ENCODE measurements at regions not wholly inside any gene's neighbourhood (a gene's known extent, or its start where the extent isn't known, plus 50 kb on each side); places are given as distances from the start of the nearest gene placed in this dataset.
A peak's percentile ranks its signal among the peaks of the same experiment; 100 is the strongest.

DNA sequence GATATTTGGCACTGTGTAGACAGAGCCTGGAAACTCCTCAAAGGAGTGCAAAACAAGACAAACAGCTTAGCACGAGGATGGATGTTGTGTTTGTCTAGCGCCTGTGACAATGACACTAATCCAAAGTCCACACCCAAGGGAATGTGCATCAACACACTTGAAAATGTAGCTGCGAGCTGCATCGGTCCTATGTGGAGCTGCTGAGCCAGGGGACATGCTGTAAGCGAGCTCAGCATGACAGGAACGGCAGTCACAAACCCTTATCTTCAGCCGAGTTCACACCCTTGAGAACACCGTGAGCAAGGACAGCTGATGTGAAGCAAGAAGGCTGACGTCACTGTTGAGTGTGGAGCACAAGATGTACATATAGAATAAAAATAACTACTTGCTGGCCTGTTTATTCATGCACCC, 684.3 kb downstream of the QKI start:
- no peak overlapping the region for H3K4me3 ChIP-seq (ENCODE audit: extremely low read depth, insufficient read depth, low read length, poor library complexity, severe bottlenecking)
- peaks cover 5% of the 10 kb centered on the region for H3K9me3 ChIP-seq (ENCODE audit: control insufficient read depth, low read length)
- 74 to 82% methylated on average over 6 to 8 of the region's 9 CpGs for WGBS, 2 experiments (ENCODE audit: insufficient coverage in 2 of 2)
- H3K4me1 ChIP-seq (ENCODE audit: control insufficient read depth, insufficient read depth, low read length, poor library complexity, severe bottlenecking), result peaks cover 4% of the 10 kb centered on the region
- no peak overlapping the region for H3K27ac ChIP-seq (ENCODE audit: low read depth, low read length, severe bottlenecking)
- no peaks in the 10 kb centered on the region for H3K36me3 ChIP-seq (ENCODE audit: control insufficient read depth, insufficient read depth, low read length)

DNA sequence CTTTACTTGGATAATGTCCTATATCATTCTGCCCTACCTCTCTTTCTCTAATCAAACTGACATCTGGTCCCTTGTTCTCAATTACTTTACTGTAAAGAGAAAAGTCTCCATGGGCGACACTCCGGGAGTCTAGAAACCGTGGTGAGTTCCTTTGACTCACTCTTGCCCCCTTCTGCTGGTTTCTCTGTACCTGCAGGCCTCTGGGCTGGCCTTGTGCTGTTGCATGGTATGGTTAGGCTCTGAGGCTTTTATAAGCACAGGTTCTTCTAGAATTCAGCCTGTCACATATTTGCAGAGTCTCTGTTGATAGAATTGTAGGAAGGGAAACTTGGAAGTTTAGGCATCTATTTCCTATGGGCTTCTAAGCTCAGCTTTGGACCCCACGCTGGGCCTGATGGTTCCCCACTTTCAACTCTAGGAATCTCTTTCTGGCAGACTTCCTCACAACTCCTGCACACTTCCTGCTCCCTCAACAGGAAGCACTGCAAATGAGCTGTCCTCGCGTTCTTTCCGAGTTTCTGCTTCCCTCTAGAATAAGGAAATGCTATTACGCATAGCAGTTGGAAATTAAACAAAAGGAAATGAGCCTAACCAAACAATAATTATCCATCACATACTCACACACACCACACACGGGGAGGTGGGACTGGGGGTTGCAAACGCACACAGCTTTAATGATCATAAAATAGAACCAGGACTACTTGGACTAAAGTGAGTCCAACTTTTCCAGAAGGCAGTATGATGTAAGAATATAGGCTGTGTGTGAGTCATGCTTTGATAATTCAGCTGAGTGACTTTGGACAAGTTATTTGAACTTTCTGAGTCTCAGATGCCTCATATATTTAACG, 683.3 kb downstream of the QKI start:
- 80 to 93% methylated on average over 4 of the region's 11 CpGs for whole genome bisulfite sequencing, 2 experiments (ENCODE audit: insufficient coverage in 2 of 2)
- Histone ChIP-seq H3K27ac (ENCODE audit: low read depth, low read length, severe bottlenecking) (peak overlapping the region; percentile 71), H3K4me1 (ENCODE audit: control insufficient read depth, insufficient read depth, low read length, poor library complexity, severe bottlenecking) (peaks cover 4% of the 10 kb centered on the region), H3K4me3 (ENCODE audit: extremely low read depth, insufficient read depth, low read length, poor library complexity, severe bottlenecking) (no peak overlapping the region), H3K36me3 (ENCODE audit: control insufficient read depth, insufficient read depth, low read length) (no peaks in the 10 kb centered on the region), H3K9me3 (ENCODE audit: control insufficient read depth, low read length) (no peaks in the 10 kb centered on the region)

DNA sequence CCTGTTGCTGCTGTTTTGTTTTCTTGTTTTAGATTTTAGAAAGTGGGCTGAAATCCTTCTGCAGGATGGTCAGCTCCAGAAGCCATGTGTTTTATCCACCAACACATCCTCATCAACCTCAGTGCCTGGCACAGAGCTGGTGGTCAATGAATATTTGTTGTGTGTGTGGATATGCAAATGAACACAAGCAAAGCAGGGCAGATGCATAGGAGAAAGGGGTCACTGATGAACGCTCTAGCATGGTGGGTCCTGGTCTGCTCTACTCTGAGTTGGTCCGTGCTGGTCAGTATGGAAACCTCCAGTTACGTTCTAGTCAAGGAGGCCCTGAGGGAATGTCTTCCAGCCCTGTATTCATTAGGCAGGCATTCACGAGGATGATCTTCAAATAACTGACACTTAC, 682.5 kb downstream of the QKI start:
- 93 to 97% methylated on average over 4 of the region's 4 CpGs for WGBS, 2 experiments (ENCODE audit: insufficient coverage in 2 of 2)
- no peaks in the 10 kb centered on the region for H3K9me3 ChIP-seq (ENCODE audit: control insufficient read depth, low read length)
- no peaks in the 10 kb centered on the region for H3K36me3 ChIP-seq (ENCODE audit: control insufficient read depth, insufficient read depth, low read length)
- H3K4me3 ChIP-seq (ENCODE audit: extremely low read depth, insufficient read depth, low read length, poor library complexity, severe bottlenecking), result no peak overlapping the region
- peaks cover 4% of the 10 kb centered on the region for H3K4me1 ChIP-seq (ENCODE audit: control insufficient read depth, insufficient read depth, low read length, poor library complexity, severe bottlenecking)
- peak overlapping the region; percentile 71 for H3K27ac ChIP-seq (ENCODE audit: low read depth, low read length, severe bottlenecking)

- Histone ChIP-seq H3K27ac (ENCODE audit: low read depth, low read length, severe bottlenecking) (no peak overlapping the region), H3K9me3 (ENCODE audit: control insufficient read depth, low read length) (no peaks in the 10 kb centered on the region), H3K36me3 (ENCODE audit: control insufficient read depth, insufficient read depth, low read length) (no peaks in the 10 kb centered on the region), H3K4me1 (ENCODE audit: control insufficient read depth, insufficient read depth, low read length, poor library complexity, severe bottlenecking) (peaks cover 4% of the 10 kb centered on the region), H3K4me3 (ENCODE audit: extremely low read depth, insufficient read depth, low read length, poor library complexity, severe bottlenecking) (no peak overlapping the region)
- 83 to 87% methylated on average over 3 of the region's 3 CpGs for WGBS, 2 experiments (ENCODE audit: insufficient coverage in 2 of 2)
Measured at GRCh38 chr6:164095056-164095455, 680.5 kb downstream of the QKI start.

- Histone ChIP-seq H3K36me3 (ENCODE audit: control insufficient read depth, insufficient read depth, low read length) (no peaks in the 10 kb centered on the region), H3K27ac (ENCODE audit: low read depth, low read length, severe bottlenecking) (no peak overlapping the region), H3K9me3 (ENCODE audit: control insufficient read depth, low read length) (no peaks in the 10 kb centered on the region), H3K4me3 (ENCODE audit: extremely low read depth, insufficient read depth, low read length, poor library complexity, severe bottlenecking) (no peak overlapping the region), H3K4me1 (ENCODE audit: control insufficient read depth, insufficient read depth, low read length, poor library complexity, severe bottlenecking) (peaks cover 21% of the 10 kb centered on the region)
- 86% methylated on average over 1 of the region's 3 CpGs; no CpG with 5 or more reads in 1 of the 2 experiments for WGBS, 2 experiments (ENCODE audit: insufficient coverage in 2 of 2)
Measured at GRCh38 chr6:164087870-164088269, 673.4 kb downstream of the QKI start.

DNA sequence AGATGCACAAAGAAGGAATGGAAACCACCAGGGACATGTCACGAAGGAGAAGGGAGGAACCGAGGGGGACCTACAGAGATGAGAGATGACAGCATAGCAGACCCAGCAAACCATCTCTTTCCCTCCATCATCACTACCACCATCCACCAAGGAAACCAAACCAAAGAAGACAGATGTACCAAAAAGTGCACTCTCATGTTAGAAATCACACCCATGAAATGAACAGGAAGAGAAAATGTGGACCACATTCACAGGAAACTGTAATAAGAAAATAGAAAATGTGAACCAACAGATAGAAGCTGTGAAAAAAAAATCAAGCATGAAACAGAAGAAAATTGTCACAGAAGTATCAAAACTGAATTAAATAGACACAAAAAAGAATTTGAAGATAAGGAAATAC, 672.7 kb downstream of the QKI start:
- Histone ChIP-seq H3K9me3 (ENCODE audit: control insufficient read depth, low read length) (no peaks in the 10 kb centered on the region), H3K4me3 (ENCODE audit: extremely low read depth, insufficient read depth, low read length, poor library complexity, severe bottlenecking) (no peak overlapping the region), H3K36me3 (ENCODE audit: control insufficient read depth, insufficient read depth, low read length) (no peaks in the 10 kb centered on the region), H3K27ac (ENCODE audit: low read depth, low read length, severe bottlenecking) (no peak overlapping the region), H3K4me1 (ENCODE audit: control insufficient read depth, insufficient read depth, low read length, poor library complexity, severe bottlenecking) (peaks cover 21% of the 10 kb centered on the region)
- WGBS, 2 experiments (ENCODE audit: insufficient coverage in 2 of 2), result 91% methylated on average over 1 of the region's 2 CpGs; no CpG with 5 or more reads in 1 of the 2 experiments

DNA sequence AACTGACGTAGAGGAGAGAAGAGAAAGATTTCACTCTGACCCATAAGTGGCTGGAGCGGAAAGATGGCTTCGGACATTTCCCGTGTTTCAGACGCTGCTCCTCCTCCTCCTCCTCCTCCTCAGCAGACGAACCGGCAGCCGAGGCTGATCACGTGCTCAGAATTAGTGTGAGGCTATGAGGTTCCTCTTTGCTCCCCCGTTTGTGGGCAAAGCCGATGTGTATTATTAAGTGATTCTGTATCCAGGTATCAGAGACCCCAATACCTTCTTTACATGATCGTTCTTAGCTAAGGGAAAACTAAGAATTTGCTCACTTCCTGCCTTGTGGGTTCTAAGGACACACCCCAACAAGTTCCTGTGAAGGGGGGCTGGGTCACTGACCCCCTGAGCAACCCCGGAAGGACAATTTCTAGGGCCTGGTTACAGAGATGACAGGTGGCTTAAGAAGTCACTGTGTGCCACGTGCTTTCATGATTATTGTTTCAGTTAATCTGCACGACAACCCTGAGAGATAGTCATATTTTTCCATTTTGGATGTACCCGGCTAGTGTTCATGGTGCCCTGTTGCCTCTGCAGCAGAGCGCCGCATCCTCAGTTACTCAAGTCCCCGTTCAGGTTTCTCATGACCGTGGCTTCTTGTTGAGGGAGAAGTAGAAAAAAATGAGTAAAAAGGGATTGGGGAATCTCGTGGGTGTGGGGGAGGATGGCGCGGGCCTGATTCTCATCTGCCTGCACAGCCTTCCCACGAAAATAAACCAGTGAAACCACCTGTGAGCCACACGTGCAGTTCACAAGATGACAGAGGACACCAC, 671.8 kb downstream of the QKI start:
- H3K4me3 ChIP-seq (ENCODE audit: extremely low read depth, insufficient read depth, low read length, poor library complexity, severe bottlenecking), result no peak overlapping the region
- 85 to 93% methylated on average over 12 to 13 of the region's 25 CpGs for WGBS, 2 experiments (ENCODE audit: insufficient coverage in 2 of 2)
- no peaks in the 10 kb centered on the region for H3K9me3 ChIP-seq (ENCODE audit: control insufficient read depth, low read length)
- peak overlapping the region; percentile 97 for H3K27ac ChIP-seq (ENCODE audit: low read depth, low read length, severe bottlenecking)
- no peaks in the 10 kb centered on the region for H3K36me3 ChIP-seq (ENCODE audit: control insufficient read depth, insufficient read depth, low read length)
- peaks cover 21% of the 10 kb centered on the region for H3K4me1 ChIP-seq (ENCODE audit: control insufficient read depth, insufficient read depth, low read length, poor library complexity, severe bottlenecking)

DNA sequence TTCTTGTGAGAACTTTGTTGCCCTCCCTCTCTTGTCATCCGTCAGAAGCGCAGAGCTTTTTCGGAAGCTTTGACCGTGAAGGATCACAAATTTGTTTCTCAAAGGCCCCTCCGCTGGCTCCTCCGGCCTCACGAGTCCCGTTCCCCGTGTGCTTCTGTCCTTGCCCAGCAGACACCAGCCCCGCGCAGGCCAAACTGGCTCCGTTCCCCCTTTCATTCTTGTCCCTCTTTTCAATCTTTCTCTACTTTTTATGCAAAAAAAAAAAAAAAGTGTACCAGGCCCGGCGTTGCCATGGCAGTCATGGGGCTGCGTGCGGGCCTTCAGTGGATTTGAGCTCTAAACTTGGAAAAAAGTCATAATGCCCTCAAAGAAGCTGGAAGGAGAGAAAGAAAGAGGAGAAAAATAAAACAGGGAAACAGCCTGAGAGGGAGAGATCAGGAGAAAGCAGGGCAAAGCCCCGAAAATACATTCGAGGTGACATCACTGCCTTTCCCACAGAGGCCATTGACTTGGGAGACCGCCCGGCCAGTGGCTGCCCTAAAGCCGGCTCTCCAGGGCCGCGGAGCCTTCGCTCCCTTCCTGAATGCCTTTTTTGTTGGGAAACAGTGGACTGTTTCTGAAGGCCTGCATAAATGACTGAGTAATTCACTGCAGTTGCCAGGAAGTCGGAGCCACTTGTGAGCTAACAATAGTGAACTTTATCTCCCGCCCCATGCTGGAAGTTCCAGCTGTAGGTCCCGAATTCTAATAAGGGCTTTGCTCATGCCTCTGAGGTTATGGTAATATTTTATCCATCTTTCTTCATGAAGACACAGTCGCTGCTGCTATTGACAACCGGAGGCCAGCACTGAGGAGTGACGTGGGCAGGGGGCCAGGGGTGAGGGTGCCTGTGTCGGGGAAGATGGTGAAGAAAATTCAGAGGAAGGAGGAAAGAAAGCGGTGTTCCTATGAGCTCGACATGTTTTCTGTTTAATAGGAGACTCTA, 670.9 kb downstream of the QKI start:
- Histone ChIP-seq H3K4me1 (ENCODE audit: control insufficient read depth, insufficient read depth, low read length, poor library complexity, severe bottlenecking) (peaks cover 21% of the 10 kb centered on the region), H3K36me3 (ENCODE audit: control insufficient read depth, insufficient read depth, low read length) (no peaks in the 10 kb centered on the region), H3K9me3 (ENCODE audit: control insufficient read depth, low read length) (no peaks in the 10 kb centered on the region), H3K4me3 (ENCODE audit: extremely low read depth, insufficient read depth, low read length, poor library complexity, severe bottlenecking) (no peak overlapping the region), H3K27ac (ENCODE audit: low read depth, low read length, severe bottlenecking) (peak overlapping the region; percentile 97)
- 68 to 80% methylated on average over 28 to 30 of the region's 33 CpGs for WGBS, 2 experiments (ENCODE audit: insufficient coverage in 2 of 2)

- no peak overlapping the region for H3K4me3 ChIP-seq (ENCODE audit: extremely low read depth, insufficient read depth, low read length, poor library complexity, severe bottlenecking)
- 88 to 100% methylated on average over 5 to 6 of the region's 6 CpGs for WGBS, 2 experiments (ENCODE audit: insufficient coverage in 2 of 2)
- H3K9me3 ChIP-seq (ENCODE audit: control insufficient read depth, low read length), result no peaks in the 10 kb centered on the region
- peaks cover under 1% of the 10 kb centered on the region for H3K4me1 ChIP-seq (ENCODE audit: control insufficient read depth, insufficient read depth, low read length, poor library complexity, severe bottlenecking)
- H3K27ac ChIP-seq (ENCODE audit: low read depth, low read length, severe bottlenecking), result no peak overlapping the region
- H3K36me3 ChIP-seq (ENCODE audit: control insufficient read depth, insufficient read depth, low read length), result no peaks in the 10 kb centered on the region
Measured at GRCh38 chr6:164079275-164079600, 664.7 kb downstream of the QKI start.

- H3K4me1 ChIP-seq (ENCODE audit: control insufficient read depth, insufficient read depth, low read length, poor library complexity, severe bottlenecking), result no peaks in the 10 kb centered on the region
- WGBS, 2 experiments (ENCODE audit: insufficient coverage in 2 of 2), result 91% methylated on average over 7 to 9 of the region's 10 CpGs
- no peak overlapping the region for H3K27ac ChIP-seq (ENCODE audit: low read depth, low read length, severe bottlenecking)
- H3K9me3 ChIP-seq (ENCODE audit: control insufficient read depth, low read length), result no peaks in the 10 kb centered on the region
- no peaks in the 10 kb centered on the region for H3K36me3 ChIP-seq (ENCODE audit: control insufficient read depth, insufficient read depth, low read length)
- H3K4me3 ChIP-seq (ENCODE audit: extremely low read depth, insufficient read depth, low read length, poor library complexity, severe bottlenecking), result no peak overlapping the region
Measured at GRCh38 chr6:164078532-164079274, 664.2 kb downstream of the QKI start.

Data from mesodermal cell (in vitro differentiated cells).